Stomach smooth muscle (tissue), 2 donors: ENCODE measurements at regions not wholly inside any gene's neighbourhood (a gene's known extent, or its start where the extent isn't known, plus 50 kb on each side); places are given as distances from the start of the nearest gene placed in this dataset.
"Not testable (repeated sequence)": the region's sequence is repeated elsewhere in the genome, so short reads cannot be mapped to it uniquely, and the experiment has no call there.

Experiments
- H3K27ac ChIP-seq: one replicate; pipeline ENCODE4 v1.7.0; 2013; ENCODE audit warnings: mild to moderate bottlenecking, low read length, inconsistent platforms
- H3K27me3 ChIP-seq, 2 donors: one replicate each; pipeline ENCODE4 v1.7.0; 2013; ENCODE audit warnings: low read length in 2 of 2; ENCODE audit not compliant: insufficient read depth in 2 of 2, control insufficient read depth in 1 of 2
- H3K36me3 ChIP-seq, 2 donors: one replicate each; pipeline ENCODE4 v1.7.0; 2013; ENCODE audit warnings: low read length in 2 of 2; ENCODE audit not compliant: control insufficient read depth in 2 of 2, insufficient read depth in 2 of 2
- H3K4me1 ChIP-seq: one replicate; pipeline ENCODE4 v1.7.0; 2013; ENCODE audit warnings: low read length; ENCODE audit not compliant: control insufficient read depth, insufficient read depth
- H3K4me3 ChIP-seq, 2 donors: one replicate each; pipeline ENCODE4 v1.7.0; 2013; ENCODE audit warnings: low read length in 2 of 2
- H3K9ac ChIP-seq, 2 donors: one replicate each; pipeline ENCODE4 v1.7.0; 2013; ENCODE audit warnings: low read length in 2 of 2, mild to moderate bottlenecking in 1 of 2
- H3K9me3 ChIP-seq, 2 donors: one replicate each; pipeline ENCODE4 v1.7.0; 2013; ENCODE audit warnings: low read length in 2 of 2; ENCODE audit not compliant: control insufficient read depth in 2 of 2
- donor health status: healthy.
- donor health status: Pancreatic carcinoma.

GRCh38 chr7:9031386-9031785 lies 598.0 kb downstream of the NXPH1 start:
- no peaks in the 10 kb centered on the region for H3K36me3 ChIP-seq
- H3K4me3 ChIP-seq = no peak overlapping the region

GRCh38 chr7:9036080-9036479 lies 602.7 kb downstream of the NXPH1 start:
- Histone ChIP-seq H3K36me3 (no peaks in the 10 kb centered on the region), H3K4me1 (no peaks in the 10 kb centered on the region), H3K9me3 (no peaks in the 10 kb centered on the region), H3K4me3 (no peak overlapping the region), H3K27me3 (no peaks in the 10 kb centered on the region), H3K9ac (no peak overlapping the region), H3K27ac (no peak overlapping the region)

More at GRCh38 chr7:9031386-9031785, 598.0 kb downstream of the NXPH1 start:
- Histone ChIP-seq H3K27ac (no peak overlapping the region), H3K9me3 (no peaks in the 10 kb centered on the region), H3K27me3 (no peaks in the 10 kb centered on the region), H3K9ac (no peak overlapping the region), H3K4me1 (no peaks in the 10 kb centered on the region)

DNA sequence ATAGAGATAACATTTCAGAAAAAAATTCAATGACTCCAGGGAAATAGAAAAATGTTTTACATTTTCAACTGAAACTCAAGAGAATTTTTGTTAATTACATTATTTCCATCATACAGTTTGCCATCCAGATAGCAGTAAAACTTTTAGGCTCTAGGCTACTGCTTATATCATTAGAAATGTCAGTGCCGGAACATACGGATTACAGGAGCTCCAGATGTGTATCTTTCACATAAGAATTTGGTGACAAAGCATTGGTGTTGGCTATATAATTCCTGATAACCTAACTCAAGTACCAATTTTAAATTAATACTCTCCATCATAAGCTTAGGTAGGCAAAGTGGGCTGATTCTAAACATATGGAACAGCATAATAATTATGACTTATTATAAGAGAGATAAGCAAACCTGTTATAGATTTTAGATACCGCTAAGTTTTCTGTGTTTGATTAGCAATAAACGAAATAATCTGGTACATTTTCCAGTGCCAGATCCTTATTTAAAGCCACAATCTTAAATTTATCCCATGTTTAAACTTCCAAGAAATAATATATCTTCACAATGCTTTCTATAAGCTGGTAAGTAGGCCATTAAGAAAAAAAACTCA lies 637.9 kb downstream of the NXPH1 start:
- H3K27me3 ChIP-seq = no peaks in the 10 kb centered on the region
- H3K4me3 ChIP-seq = no peak overlapping the region
- no peak overlapping the region for H3K9ac ChIP-seq
- no peaks in the 10 kb centered on the region for H3K9me3 ChIP-seq
- no peaks in the 10 kb centered on the region for H3K36me3 ChIP-seq
- H3K27ac ChIP-seq = no peak overlapping the region
- no peaks in the 10 kb centered on the region for H3K4me1 ChIP-seq

DNA sequence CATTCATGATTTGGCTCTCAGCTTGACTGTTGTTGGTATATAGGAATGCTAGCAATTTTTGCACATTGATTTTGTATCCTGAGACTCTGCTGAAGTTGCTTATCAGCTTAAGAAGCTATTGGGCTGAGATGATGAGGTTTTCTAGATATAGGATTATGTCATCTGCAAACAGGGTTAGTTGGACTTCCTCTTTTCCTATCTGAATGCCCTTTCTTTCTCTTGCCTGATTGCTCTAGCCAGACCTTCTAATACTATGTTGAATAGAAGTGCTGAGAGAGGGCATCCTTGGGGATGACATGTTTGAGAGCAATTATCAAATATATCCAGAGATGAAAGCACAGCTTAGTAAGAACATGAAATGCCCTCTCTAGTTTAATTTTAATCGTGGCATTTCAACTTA lies 642.4 kb downstream of the NXPH1 start:
- not testable (repeated sequence) for H3K27me3 ChIP-seq, H3K4me1 ChIP-seq, H3K9ac ChIP-seq, H3K36me3 ChIP-seq, H3K4me3 ChIP-seq, H3K9me3 ChIP-seq, H3K27ac ChIP-seq

DNA sequence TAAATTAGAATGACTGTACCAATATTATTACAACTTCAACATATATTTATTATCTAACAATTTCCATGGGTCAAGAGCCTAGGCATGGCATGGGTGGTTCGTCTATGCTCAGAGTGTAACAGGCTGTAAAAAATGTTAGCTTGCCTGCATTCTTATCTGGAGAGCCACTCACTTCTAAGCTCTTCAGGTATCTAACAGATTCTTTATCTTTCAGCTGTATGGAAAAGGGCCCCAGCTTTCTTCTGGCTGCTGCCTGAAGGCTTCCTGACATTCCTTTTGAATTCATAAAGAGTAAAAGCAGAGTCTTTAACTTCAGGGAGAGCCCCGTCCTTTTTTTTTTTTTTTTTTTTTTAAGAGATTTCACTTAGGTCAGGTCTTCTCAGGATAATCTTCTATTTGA lies 648.8 kb downstream of the NXPH1 start:
- Histone ChIP-seq H3K4me1 (no peaks in the 10 kb centered on the region), H3K27me3 (no peaks in the 10 kb centered on the region), H3K27ac (no peak overlapping the region)

GRCh38 chr7:9083837-9084236 lies 650.4 kb downstream of the NXPH1 start:
- H3K36me3 ChIP-seq = no peaks in the 10 kb centered on the region
- H3K27ac ChIP-seq = no peak overlapping the region
- no peaks in the 10 kb centered on the region for H3K9me3 ChIP-seq
- no peaks in the 10 kb centered on the region for H3K27me3 ChIP-seq
- no peak overlapping the region for H3K9ac ChIP-seq
- no peak overlapping the region for H3K4me3 ChIP-seq
- no peaks in the 10 kb centered on the region for H3K4me1 ChIP-seq

More for the DNA sequence above, 648.8 kb downstream of the NXPH1 start:
- no peaks in the 10 kb centered on the region for H3K36me3 ChIP-seq
- no peak overlapping the region for H3K9ac ChIP-seq
- H3K9me3 ChIP-seq = no peaks in the 10 kb centered on the region
- no peak overlapping the region for H3K4me3 ChIP-seq

- no peaks in the 10 kb centered on the region for H3K36me3 ChIP-seq
- no peak overlapping the region for H3K9ac ChIP-seq
- H3K27me3 ChIP-seq = no peaks in the 10 kb centered on the region
- no peak overlapping the region for H3K4me3 ChIP-seq
- no peaks in the 10 kb centered on the region for H3K9me3 ChIP-seq
- no peaks in the 10 kb centered on the region for H3K4me1 ChIP-seq
- no peak overlapping the region for H3K27ac ChIP-seq
Observed at GRCh38 chr7:9091282-9091681, 657.9 kb downstream of the NXPH1 start.

- Histone ChIP-seq H3K36me3 (no peaks in the 10 kb centered on the region), H3K27ac (no peak overlapping the region), H3K9ac (no peak overlapping the region), H3K4me1 (no peaks in the 10 kb centered on the region), H3K27me3 (no peaks in the 10 kb centered on the region), H3K4me3 (no peak overlapping the region), H3K9me3 (no peaks in the 10 kb centered on the region)
Observed at GRCh38 chr7:9097565-9098060, 664.2 kb downstream of the NXPH1 start.

DNA sequence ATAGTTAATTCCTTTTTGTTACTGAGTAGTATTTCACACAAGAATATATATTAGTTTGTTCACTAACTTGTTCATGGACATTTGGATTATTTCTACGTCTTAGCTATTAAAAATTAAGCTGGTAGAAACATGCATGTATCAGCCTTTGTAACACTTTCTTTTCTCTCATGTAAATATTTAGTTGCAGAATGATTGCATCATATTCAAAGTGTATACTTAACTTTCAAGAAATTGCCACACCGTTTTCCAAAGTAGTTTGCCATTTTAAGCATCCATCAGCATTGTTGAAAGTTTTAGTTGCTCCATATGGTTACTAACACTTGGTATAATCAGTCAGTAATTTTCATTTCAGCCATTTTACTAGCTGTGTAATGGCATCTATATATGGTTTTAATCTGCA lies 666.9 kb downstream of the NXPH1 start:
- Histone ChIP-seq H3K4me3 (no peak overlapping the region), H3K9me3 (no peaks in the 10 kb centered on the region), H3K9ac (no peak overlapping the region), H3K27ac (no peak overlapping the region), H3K27me3 (no peaks in the 10 kb centered on the region), H3K36me3 (no peaks in the 10 kb centered on the region), H3K4me1 (no peaks in the 10 kb centered on the region)

DNA sequence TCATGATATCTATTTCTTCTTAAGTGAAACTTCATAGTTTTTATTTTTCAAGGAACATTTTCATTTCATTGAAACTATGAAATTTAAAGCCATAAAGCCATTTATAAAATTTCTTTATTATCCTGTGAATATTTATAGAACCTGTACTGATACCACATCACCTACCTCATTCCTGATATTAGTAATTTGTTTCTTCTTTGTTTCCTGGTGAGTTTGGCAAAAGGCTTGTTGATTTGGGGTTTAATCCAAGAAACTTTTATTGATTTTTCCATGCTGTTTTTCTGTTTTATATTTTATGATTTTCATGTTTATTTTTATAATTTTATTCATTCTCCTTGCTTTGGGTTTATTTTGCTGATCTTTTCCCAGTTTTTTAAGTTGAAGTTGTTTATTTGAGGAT lies 669.4 kb downstream of the NXPH1 start:
- H3K4me3 ChIP-seq = no peak overlapping the region
- no peaks in the 10 kb centered on the region for H3K4me1 ChIP-seq
- no peaks in the 10 kb centered on the region for H3K27me3 ChIP-seq
- H3K27ac ChIP-seq = no peak overlapping the region
- no peaks in the 10 kb centered on the region for H3K9me3 ChIP-seq
- H3K9ac ChIP-seq = no peak overlapping the region
- H3K36me3 ChIP-seq = no peaks in the 10 kb centered on the region

GRCh38 chr7:9106747-9107146 lies 673.3 kb downstream of the NXPH1 start:
- H3K4me1 ChIP-seq = no peaks in the 10 kb centered on the region
- no peak overlapping the region for H3K27ac ChIP-seq
- no peak overlapping the region for H3K9ac ChIP-seq
- H3K9me3 ChIP-seq = no peaks in the 10 kb centered on the region
- no peaks in the 10 kb centered on the region for H3K27me3 ChIP-seq
- H3K4me3 ChIP-seq = no peak overlapping the region
- H3K36me3 ChIP-seq = no peaks in the 10 kb centered on the region
